Endothelial cell of umbilical vein (primary cell): ENCODE measurements at regions not wholly inside any gene's neighbourhood (a gene's known extent, or its start where the extent isn't known, plus 50 kb on each side); places are given as distances from the start of the nearest gene placed in this dataset.
A peak's percentile ranks its signal among the peaks of the same experiment; 100 is the strongest.

Source experiments
- BruUV-seq: library from RNA; stranded (reverse); fragments of 400-500 nt; replicated peaks from 2 replicates; lab custom pipeline; 2021; lab: Mats Ljungman, UMichigan
- CTCF ChIA-PET: fragments of 300-600, 350-600 bp; sonication (Branson Sonifier 250); formaldehyde crosslinking; loops from one replicate; lab custom pipeline; 2021; ENCODE audit warnings: antibody characterized with exemption, inconsistent platforms; lab: Charles Lee
- POLR2A ChIA-PET: fragments of 300-600, 350-600 bp; sonication (Branson Sonifier 250); formaldehyde crosslinking; loops from one replicate; lab custom pipeline; 2021; ENCODE audit warnings: antibody characterized with exemption, inconsistent platforms; lab: Charles Lee
- DNase-seq: peaks from one replicate; pipeline ENCODE4 v3.0.0-alpha.2; 2011; ENCODE audit warnings: low read depth, low spot score
- FAIRE-seq: peaks from 2 replicates; lab custom pipeline; 2011; peaks lifted over from hg19 to GRCh38; lab: Jason Lieb, UNC
- H2AFZ ChIP-seq: 2 replicates; pipeline ENCODE4 v1.6.0; 2012; ENCODE audit warnings: low read depth, low read length, control low read depth, inconsistent platforms
- H3K27ac ChIP-seq: 2 replicates; pipeline ENCODE4 v1.5.1; 2011; ENCODE audit warnings: low read depth, mild to moderate bottlenecking, control low read depth, low read length, moderate library complexity; ENCODE audit not compliant: insufficient read depth
- H3K27me3 ChIP-seq, 2 experiments: 2 replicates each; pipeline versions ENCODE4 v1.6.0 to v1.6.1; 2011; ENCODE audit warnings: low read length in 2 of 2, mixed read lengths in 1 of 2; ENCODE audit not compliant: control insufficient read depth in 2 of 2, insufficient read depth in 2 of 2
- H3K36me3 ChIP-seq, 2 experiments: 2 replicates in 1 of 2; 3 replicates in 1 of 2; pipeline ENCODE4 v1.5.1; 2011; ENCODE audit warnings: low read length in 2 of 2, mild to moderate bottlenecking in 1 of 2, moderate library complexity in 1 of 2; ENCODE audit not compliant: control insufficient read depth in 2 of 2, insufficient read depth in 2 of 2; ENCODE audit errors: extremely low read depth in 1 of 2
- H3K4me1 ChIP-seq: 3 replicates; pipeline ENCODE4 v1.5.1; 2011; ENCODE audit warnings: mild to moderate bottlenecking, low read length; ENCODE audit not compliant: control insufficient read depth, insufficient read depth; ENCODE audit errors: extremely low read depth
- H3K4me2 ChIP-seq: 2 replicates; pipeline ENCODE4 v1.6.1; 2011; ENCODE audit warnings: low read length, control low read depth, mixed read lengths; ENCODE audit not compliant: insufficient read depth
- H3K4me3 ChIP-seq, 3 experiments: fragments of 200-600 bp in 1 of 3; sonication (generic), shearing (Covaris generic) in 1 of 3; replicated peaks in 1 of 3; 2 replicates each; pipeline ENCODE4 v1.5.1; 2011 to 2016; ENCODE audit warnings: control low read depth in 3 of 3, low read length in 3 of 3, mild to moderate bottlenecking in 2 of 3, inconsistent platforms in 1 of 3, low read depth in 1 of 3, moderate library complexity in 1 of 3; ENCODE audit not compliant: insufficient read depth in 1 of 3
- H3K79me2 ChIP-seq: 2 replicates; pipeline ENCODE4 v1.6.0; 2012; ENCODE audit warnings: low read length, inconsistent platforms; ENCODE audit not compliant: control insufficient read depth, insufficient read depth
- H3K9ac ChIP-seq: replicated peaks from 2 replicates; pipeline ENCODE3; 2011; ENCODE audit warnings: low read length, control low read depth; ENCODE audit not compliant: insufficient read depth; ENCODE audit errors: extremely low read depth
- H3K9me1 ChIP-seq: replicated peaks from 3 replicates; pipeline ENCODE4 v1.6.0; 2011; ENCODE audit warnings: mild to moderate bottlenecking, low read length; ENCODE audit not compliant: control insufficient read depth, insufficient read depth; ENCODE audit errors: extremely low read depth
- H3K9me3 ChIP-seq: replicated peaks from 2 replicates; pipeline ENCODE4 v1.5.1; 2012; ENCODE audit warnings: low read length, inconsistent platforms; ENCODE audit not compliant: control insufficient read depth, insufficient read depth
- H4K20me1 ChIP-seq: replicated peaks from 2 replicates; pipeline ENCODE3; 2011; ENCODE audit warnings: mild to moderate bottlenecking, low read length; ENCODE audit not compliant: control insufficient read depth, insufficient read depth; ENCODE audit errors: extremely low read depth
- CTCF ChIP-seq, 2 donors: IDR thresholded peaks; 1 replicate in 1 of 2; 2 replicates in 1 of 2; pipeline ENCODE4 v1.5.1; 2011; ENCODE audit warnings: low read length in 2 of 2, mild to moderate bottlenecking in 2 of 2, moderate library complexity in 2 of 2, control low read depth in 1 of 2, inconsistent platforms in 1 of 2, low read depth in 1 of 2; ENCODE audit not compliant: insufficient read depth in 1 of 2; ENCODE audit errors: extremely low read depth in 1 of 2
- EZH2 ChIP-seq: IDR thresholded peaks from 2 replicates; pipeline ENCODE4 v1.6.1; 2012; ENCODE audit warnings: borderline replicate concordance, low read depth, mild to moderate bottlenecking, moderate library complexity, low read length, inconsistent platforms; ENCODE audit not compliant: severe bottlenecking
- FOS ChIP-seq: IDR thresholded peaks from 2 replicates; pipeline ENCODE4 v1.6.1; 2011; ENCODE audit warnings: mild to moderate bottlenecking, low read length, moderate library complexity, borderline replicate concordance; ENCODE audit not compliant: insufficient read depth
- GATA2 ChIP-seq: IDR thresholded peaks from 2 replicates; pipeline ENCODE4 v1.7.0; 2011; ENCODE audit warnings: low read depth, mild to moderate bottlenecking, moderate library complexity, mixed read lengths, low read length; ENCODE audit not compliant: insufficient read length, insufficient read depth
- JUN ChIP-seq: IDR thresholded peaks from 2 replicates; pipeline ENCODE4 v1.6.1; 2011; ENCODE audit warnings: borderline replicate concordance, low read depth; ENCODE audit not compliant: insufficient read length, insufficient read depth
- MYC ChIP-seq: IDR thresholded peaks from one replicate; pipeline ENCODE4 v1.6.1; 2011; ENCODE audit warnings: mild to moderate bottlenecking, low read depth, low read length
- POLR2A ChIP-seq: IDR thresholded peaks from 2 replicates; pipeline ENCODE4 v1.6.1; 2012; ENCODE audit warnings: low read depth, mild to moderate bottlenecking, control low read depth, low read length
- POLR2AphosphoS5 ChIP-seq: IDR thresholded peaks from 2 replicates; pipeline ENCODE4 v1.6.1; 2012; ENCODE audit warnings: low read depth, mild to moderate bottlenecking, control low read depth, low read length, moderate library complexity; ENCODE audit not compliant: insufficient read depth
- dilution Hi-C: fragments of 300-500 bp; cut with MboI; formaldehyde crosslinking; loops from one replicate; pipeline ENCODE4 v1.15.0; 2019; ENCODE audit warnings: low sequenced_read_pairs; ENCODE audit not compliant: extremely low pct_ligation_motif_present
- intact Hi-C: fragments of 100-400 bp; cut with micrococcal nuclease; formaldehyde crosslinking; loops from one replicate; pipeline ENCODE4 v1.10.0; 2022
- TF ChIP-seq, protein P1 (sequence below): IDR thresholded peaks from 2 replicates; pipeline ENCODE4 v1.6.1; 2011; ENCODE audit not compliant: insufficient read depth, insufficient read length

- H3K27me3 ChIP-seq: no peaks in the 10 kb centered on the region
- H3K4me1 ChIP-seq: peaks cover 45% of the 10 kb centered on the region
- no peak overlapping the region for H3K4me2 ChIP-seq
- no peak overlapping the region for H3K9ac ChIP-seq
- H3K79me2 ChIP-seq: no peaks in the 10 kb centered on the region
- DNase-seq: no peak
- intact Hi-C loops (loop anchor here (5.0 to 10.0 kb wide), 3 partner anchors 85 to 1003 kb away; partner anchors contain the start of gene QKI), dilution Hi-C loops (no loop called here)
- FAIRE-seq: peak; percentile 44
- POLR2A ChIA-PET: no interaction called here
- no peaks in the 10 kb centered on the region for H4K20me1 ChIP-seq
- no peak overlapping the region for H3K27ac ChIP-seq
- H3K9me1 ChIP-seq: no peaks in the 10 kb centered on the region
- TF ChIP-seq POLR2A: no peak
- no peak for TF ChIP-seq POLR2AphosphoS5
- no peak for TF ChIP-seq JUN
- no peak for TF ChIP-seq GATA2
- no peak for TF ChIP-seq MYC
- TF ChIP-seq FOS: no peak
- TF ChIP-seq, protein P1, sequence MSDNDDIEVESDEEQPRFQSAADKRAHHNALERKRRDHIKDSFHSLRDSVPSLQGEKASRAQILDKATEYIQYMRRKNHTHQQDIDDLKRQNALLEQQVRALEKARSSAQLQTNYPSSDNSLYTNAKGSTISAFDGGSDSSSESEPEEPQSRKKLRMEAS: no peak
- TF ChIP-seq CTCF (IDR thresholded peaks at IDR 0.05; ENCODE audit: extremely low read depth in 1 of 2, insufficient read depth in 1 of 2, low read depth in 1 of 2, low read length in 2 of 2): no peak
- no peak for TF ChIP-seq EZH2
- no peak overlapping the region for H3K4me3 ChIP-seq
- no peaks in the 10 kb centered on the region for H3K9me3 ChIP-seq
- H2AFZ ChIP-seq: no peak overlapping the region
- no peaks in the 10 kb centered on the region for H3K36me3 ChIP-seq
- no TSS peak for BruUV-seq
- CTCF ChIA-PET: interaction anchor here (0.7 to 2.3 kb wide), 6 partner anchors 19 to 308 kb away, joined by 3 to 12 read pairs (median 4); no protein-coding TSS in a partner anchor
Observed at GRCh38 chr6:164417537-164418261, 891.7 kb downstream of the C6orf118 start.
